ENCODE measurements at regions not wholly inside any gene's neighbourhood (a gene's known extent, or its start where the extent isn't known, plus 50 kb on each side); places are given as distances from the start of the nearest gene placed in this dataset.

DNA sequence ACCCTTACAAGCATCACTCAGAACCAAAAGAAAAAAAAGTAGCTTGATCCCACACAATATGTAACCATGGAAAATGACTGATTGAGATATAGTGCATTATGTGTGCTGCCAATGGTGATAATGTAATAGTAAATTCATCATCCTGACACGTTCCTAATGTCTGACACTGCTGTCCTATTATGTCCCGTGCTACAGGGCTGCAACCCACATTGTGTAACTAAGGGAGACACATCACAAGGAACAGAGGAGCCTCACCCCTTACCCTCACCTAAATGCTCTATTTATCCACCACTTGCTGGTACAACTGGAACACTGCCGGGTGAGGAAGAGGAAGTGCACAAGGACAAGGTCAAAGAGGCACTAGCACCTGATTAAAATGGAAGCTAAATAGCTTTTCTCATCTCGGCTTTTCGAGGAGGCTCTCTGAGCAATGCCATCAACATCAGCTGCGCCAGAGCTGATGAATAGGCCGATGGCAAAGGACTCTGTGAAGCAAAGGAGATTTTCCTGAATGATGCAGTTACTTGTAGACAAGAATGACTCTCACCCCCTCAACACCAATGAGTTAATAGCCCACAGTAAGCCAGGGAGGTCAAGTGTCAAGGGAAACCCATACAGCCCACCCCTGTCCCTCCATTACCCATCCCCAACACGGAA is 181.6 kb downstream of the HNRNPD start:
- no peak for TF ChIP-seq POLR2AphosphoS5 (IDR thresholded peaks at IDR 0.05; ENCODE audit: low read depth, low read length)
- no peak for TF ChIP-seq POLR2A (IDR thresholded peaks at IDR 0.05; ENCODE audit: low read depth, low read length)
- no peak for TF ChIP-seq TAF1 (IDR thresholded peaks at IDR 0.05; ENCODE audit: borderline replicate concordance, low read depth, low read length)
